Upper lobe of left lung (tissue), 4 donors: ENCODE measurements at regions not wholly inside any gene's neighbourhood (a gene's known extent, or its start where the extent isn't known, plus 50 kb on each side); places are given as distances from the start of the nearest gene placed in this dataset.

Experiments used
- EP300 ChIP-seq, 4 donors: sonication (generic); formaldehyde crosslinking; IDR thresholded peaks; one replicate each; pipeline ENCODE4 v1.5.1; 2017; ENCODE audit warnings: antibody characterized with exemption in 4 of 4, control low read depth in 2 of 4
- TF ChIP-seq, protein P1 (sequence below), 6 experiments: fragments of 450-650 bp in 4 of 6; fragments of 200-600 bp in 2 of 6; sonication (generic) in 2 of 6; IDR thresholded peaks; one replicate each; pipeline ENCODE4 v1.5.1; 2016 to 2019; ENCODE audit warnings: antibody characterized with exemption in 6 of 6

DNA sequence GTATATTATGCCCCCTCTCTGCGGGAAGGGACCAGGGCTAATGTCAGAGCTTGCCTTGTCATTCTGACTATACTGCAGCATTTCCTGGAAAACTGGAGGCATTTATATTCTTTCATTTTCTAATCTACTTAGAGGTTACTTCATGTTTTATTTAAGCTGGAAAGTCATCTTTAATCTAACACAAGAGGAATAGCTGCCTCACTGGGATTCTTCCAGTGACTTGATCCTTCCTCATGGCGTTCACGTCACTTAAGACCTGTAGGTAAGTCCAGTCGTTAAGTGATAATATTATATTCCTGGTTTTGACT is 727.6 kb upstream of the DDX18 start:
- TF ChIP-seq, protein P1, sequence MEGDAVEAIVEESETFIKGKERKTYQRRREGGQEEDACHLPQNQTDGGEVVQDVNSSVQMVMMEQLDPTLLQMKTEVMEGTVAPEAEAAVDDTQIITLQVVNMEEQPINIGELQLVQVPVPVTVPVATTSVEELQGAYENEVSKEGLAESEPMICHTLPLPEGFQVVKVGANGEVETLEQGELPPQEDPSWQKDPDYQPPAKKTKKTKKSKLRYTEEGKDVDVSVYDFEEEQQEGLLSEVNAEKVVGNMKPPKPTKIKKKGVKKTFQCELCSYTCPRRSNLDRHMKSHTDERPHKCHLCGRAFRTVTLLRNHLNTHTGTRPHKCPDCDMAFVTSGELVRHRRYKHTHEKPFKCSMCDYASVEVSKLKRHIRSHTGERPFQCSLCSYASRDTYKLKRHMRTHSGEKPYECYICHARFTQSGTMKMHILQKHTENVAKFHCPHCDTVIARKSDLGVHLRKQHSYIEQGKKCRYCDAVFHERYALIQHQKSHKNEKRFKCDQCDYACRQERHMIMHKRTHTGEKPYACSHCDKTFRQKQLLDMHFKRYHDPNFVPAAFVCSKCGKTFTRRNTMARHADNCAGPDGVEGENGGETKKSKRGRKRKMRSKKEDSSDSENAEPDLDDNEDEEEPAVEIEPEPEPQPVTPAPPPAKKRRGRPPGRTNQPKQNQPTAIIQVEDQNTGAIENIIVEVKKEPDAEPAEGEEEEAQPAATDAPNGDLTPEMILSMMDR (IDR thresholded peaks at IDR 0.05): no peak
- TF ChIP-seq EP300 (IDR thresholded peaks at IDR 0.05): no peak
